ENCODE measurements at regions not wholly inside any gene's neighbourhood (a gene's known extent, or its start where the extent isn't known, plus 50 kb on each side); places are given as distances from the start of the nearest gene placed in this dataset.
A peak's percentile ranks its signal among the peaks of the same experiment; 100 is the strongest.
"Not testable (repeated sequence)": the region's sequence is repeated elsewhere in the genome, so short reads cannot be mapped to it uniquely, and the experiment has no call there.

- peak; percentile 73 for DNase-seq (ENCODE audit: low read depth)
- peak; percentile 45 for TF ChIP-seq CTCF (conservative IDR thresholded peaks at IDR 0.05; ENCODE audit: control insufficient read depth, insufficient read depth, low read depth, low read length)
- no peak overlapping the region for H3K4me3 ChIP-seq (ENCODE audit: control insufficient read depth, low read depth, low read length)
Measured at GRCh38 chr10:61271127-61271780, 181.9 kb downstream of the TMEM26 start.

- no peak overlapping the region for H3K4me3 ChIP-seq (ENCODE audit: control insufficient read depth, low read depth, low read length)
- DNase-seq (ENCODE audit: low read depth) = no peak
- no peak for TF ChIP-seq CTCF (conservative IDR thresholded peaks at IDR 0.05; ENCODE audit: control insufficient read depth, insufficient read depth, low read depth, low read length)
Measured at GRCh38 chr10:61263518-61263917, 189.7 kb downstream of the TMEM26 start.

GRCh38 chr10:61262486-61263261 lies 190.5 kb downstream of the TMEM26 start:
- TF ChIP-seq CTCF (conservative IDR thresholded peaks at IDR 0.05; ENCODE audit: control insufficient read depth, insufficient read depth, low read depth, low read length) = no peak
- peak; percentile 86 for DNase-seq (ENCODE audit: low read depth)
- H3K4me3 ChIP-seq (ENCODE audit: control insufficient read depth, low read depth, low read length) = no peak overlapping the region

GRCh38 chr10:61257956-61258496 lies 195.2 kb downstream of the TMEM26 start:
- DNase-seq (ENCODE audit: low read depth) = peak; percentile 24
- TF ChIP-seq CTCF (conservative IDR thresholded peaks at IDR 0.05; ENCODE audit: control insufficient read depth, insufficient read depth, low read depth, low read length) = no peak
- no peak overlapping the region for H3K4me3 ChIP-seq (ENCODE audit: control insufficient read depth, low read depth, low read length)

- no peak for DNase-seq (ENCODE audit: low read depth)
- H3K4me3 ChIP-seq (ENCODE audit: control insufficient read depth, low read depth, low read length) = no peak overlapping the region
- no peak for TF ChIP-seq CTCF (conservative IDR thresholded peaks at IDR 0.05; ENCODE audit: control insufficient read depth, insufficient read depth, low read depth, low read length)
Measured at GRCh38 chr10:61257136-61257535, 196.0 kb downstream of the TMEM26 start.

GRCh38 chr10:61252326-61252725 lies 200.9 kb downstream of the TMEM26 start:
- not testable (repeated sequence) for DNase-seq (ENCODE audit: low read depth); H3K4me3 ChIP-seq (ENCODE audit: control insufficient read depth, low read depth, low read length)

GRCh38 chr10:61251089-61251488 lies 202.1 kb downstream of the TMEM26 start:
- H3K4me3 ChIP-seq (ENCODE audit: control insufficient read depth, low read depth, low read length) = no peak overlapping the region
- DNase-seq (ENCODE audit: low read depth) = no peak
- no peak for TF ChIP-seq CTCF (conservative IDR thresholded peaks at IDR 0.05; ENCODE audit: control insufficient read depth, insufficient read depth, low read depth, low read length)

Data from fibroblast of mammary gland (primary cell).